HL-60 (cell line): ENCODE measurements at regions not wholly inside any gene's neighbourhood (a gene's known extent, or its start where the extent isn't known, plus 50 kb on each side); places are given as distances from the start of the nearest gene placed in this dataset.

Experiments used
- POLR2AphosphoS5 ChIP-seq: IDR thresholded peaks from 2 replicates; pipeline ENCODE4 v1.6.1; 2012; ENCODE audit warnings: low read depth
- TF ChIP-seq, protein P1 (sequence below): IDR thresholded peaks from one replicate; pipeline ENCODE4 v1.5.1; 2011; ENCODE audit warnings: low read length, control low read depth, inconsistent platforms; ENCODE audit not compliant: insufficient read depth
- TF ChIP-seq, protein P2 (sequence below): IDR thresholded peaks from 2 replicates; pipeline ENCODE4 v1.6.1; 2012; ENCODE audit warnings: low read depth; ENCODE audit not compliant: insufficient replicate concordance

DNA sequence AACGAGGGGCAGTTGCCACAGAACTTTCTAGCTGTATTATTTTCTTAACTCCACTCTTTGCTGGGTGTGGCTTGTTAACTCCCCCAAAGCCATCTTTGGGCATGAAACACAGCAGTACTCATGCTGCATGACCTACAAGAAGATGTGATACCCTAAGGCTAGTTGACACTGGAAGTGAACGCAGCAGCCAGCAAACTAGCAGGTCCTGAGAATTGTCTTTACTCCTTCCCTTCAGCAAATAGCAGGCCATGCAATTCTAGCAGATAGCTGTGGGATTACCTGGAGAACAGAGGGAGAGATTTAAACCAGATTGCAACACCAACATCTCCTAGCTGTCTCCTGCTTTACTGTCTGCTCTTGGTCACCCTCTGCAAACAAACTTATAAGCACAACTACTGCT lies 688.0 kb upstream of the ZWINT start:
- TF ChIP-seq, protein P1, sequence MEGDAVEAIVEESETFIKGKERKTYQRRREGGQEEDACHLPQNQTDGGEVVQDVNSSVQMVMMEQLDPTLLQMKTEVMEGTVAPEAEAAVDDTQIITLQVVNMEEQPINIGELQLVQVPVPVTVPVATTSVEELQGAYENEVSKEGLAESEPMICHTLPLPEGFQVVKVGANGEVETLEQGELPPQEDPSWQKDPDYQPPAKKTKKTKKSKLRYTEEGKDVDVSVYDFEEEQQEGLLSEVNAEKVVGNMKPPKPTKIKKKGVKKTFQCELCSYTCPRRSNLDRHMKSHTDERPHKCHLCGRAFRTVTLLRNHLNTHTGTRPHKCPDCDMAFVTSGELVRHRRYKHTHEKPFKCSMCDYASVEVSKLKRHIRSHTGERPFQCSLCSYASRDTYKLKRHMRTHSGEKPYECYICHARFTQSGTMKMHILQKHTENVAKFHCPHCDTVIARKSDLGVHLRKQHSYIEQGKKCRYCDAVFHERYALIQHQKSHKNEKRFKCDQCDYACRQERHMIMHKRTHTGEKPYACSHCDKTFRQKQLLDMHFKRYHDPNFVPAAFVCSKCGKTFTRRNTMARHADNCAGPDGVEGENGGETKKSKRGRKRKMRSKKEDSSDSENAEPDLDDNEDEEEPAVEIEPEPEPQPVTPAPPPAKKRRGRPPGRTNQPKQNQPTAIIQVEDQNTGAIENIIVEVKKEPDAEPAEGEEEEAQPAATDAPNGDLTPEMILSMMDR: no peak
- TF ChIP-seq, protein P2, sequence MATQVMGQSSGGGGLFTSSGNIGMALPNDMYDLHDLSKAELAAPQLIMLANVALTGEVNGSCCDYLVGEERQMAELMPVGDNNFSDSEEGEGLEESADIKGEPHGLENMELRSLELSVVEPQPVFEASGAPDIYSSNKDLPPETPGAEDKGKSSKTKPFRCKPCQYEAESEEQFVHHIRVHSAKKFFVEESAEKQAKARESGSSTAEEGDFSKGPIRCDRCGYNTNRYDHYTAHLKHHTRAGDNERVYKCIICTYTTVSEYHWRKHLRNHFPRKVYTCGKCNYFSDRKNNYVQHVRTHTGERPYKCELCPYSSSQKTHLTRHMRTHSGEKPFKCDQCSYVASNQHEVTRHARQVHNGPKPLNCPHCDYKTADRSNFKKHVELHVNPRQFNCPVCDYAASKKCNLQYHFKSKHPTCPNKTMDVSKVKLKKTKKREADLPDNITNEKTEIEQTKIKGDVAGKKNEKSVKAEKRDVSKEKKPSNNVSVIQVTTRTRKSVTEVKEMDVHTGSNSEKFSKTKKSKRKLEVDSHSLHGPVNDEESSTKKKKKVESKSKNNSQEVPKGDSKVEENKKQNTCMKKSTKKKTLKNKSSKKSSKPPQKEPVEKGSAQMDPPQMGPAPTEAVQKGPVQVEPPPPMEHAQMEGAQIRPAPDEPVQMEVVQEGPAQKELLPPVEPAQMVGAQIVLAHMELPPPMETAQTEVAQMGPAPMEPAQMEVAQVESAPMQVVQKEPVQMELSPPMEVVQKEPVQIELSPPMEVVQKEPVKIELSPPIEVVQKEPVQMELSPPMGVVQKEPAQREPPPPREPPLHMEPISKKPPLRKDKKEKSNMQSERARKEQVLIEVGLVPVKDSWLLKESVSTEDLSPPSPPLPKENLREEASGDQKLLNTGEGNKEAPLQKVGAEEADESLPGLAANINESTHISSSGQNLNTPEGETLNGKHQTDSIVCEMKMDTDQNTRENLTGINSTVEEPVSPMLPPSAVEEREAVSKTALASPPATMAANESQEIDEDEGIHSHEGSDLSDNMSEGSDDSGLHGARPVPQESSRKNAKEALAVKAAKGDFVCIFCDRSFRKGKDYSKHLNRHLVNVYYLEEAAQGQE: no peak
- no peak for TF ChIP-seq POLR2AphosphoS5
